Putamen (tissue), 1 donor: ENCODE measurements at regions not wholly inside any gene's neighbourhood (a gene's known extent, or its start where the extent isn't known, plus 50 kb on each side); places are given as distances from the start of the nearest gene placed in this dataset.

ENCODE experiments used
- DNase-seq: peaks from one replicate; pipeline ENCODE4 v3.0.0-alpha.2; 2016; ENCODE audit warnings: low spot score

GRCh38 chr6:140062043-140063020 lies 687.9 kb upstream of the CITED2 start:
- no peak for DNase-seq

DNA sequence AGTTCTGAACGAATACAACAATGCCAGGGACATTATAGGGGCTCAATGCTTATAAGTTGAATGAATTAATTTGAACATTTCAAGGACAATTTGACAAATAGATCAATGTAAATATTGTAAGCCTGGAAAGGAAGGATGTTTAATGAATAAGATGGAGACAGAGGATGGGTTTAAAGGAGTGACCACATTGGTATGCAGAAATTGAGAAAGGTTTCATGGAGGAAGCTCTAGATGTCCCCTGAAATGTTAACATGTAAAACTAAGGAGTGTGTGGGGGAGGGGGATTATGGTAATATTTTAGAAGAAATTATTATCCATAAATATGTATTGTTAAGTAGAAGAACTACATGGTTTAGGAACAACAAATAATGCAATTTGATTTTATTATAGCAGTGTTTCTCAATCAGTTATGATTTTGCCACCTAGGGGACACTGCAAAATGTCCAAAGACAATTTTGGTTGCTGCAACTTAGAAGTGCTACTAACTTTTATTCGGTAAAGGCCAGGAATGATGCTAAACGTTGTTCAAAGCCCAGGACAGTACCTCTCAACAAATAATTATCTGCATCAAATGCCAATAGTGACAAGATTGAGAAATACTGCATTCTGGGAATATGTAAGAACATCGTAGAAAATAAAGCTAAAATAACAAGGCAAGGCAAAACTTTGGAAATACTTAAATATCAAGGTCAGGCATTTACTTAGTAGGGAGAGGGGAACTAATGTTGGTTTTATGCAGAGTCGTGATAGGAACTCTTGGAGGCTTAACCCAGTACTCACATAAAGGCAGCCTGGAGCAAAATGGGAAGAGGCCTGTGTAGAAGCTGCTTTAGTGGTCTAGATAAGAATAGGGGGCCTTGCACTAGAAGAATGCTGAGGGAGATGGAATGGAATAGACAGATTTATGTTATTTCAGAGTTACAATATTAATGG lies 686.9 kb upstream of the CITED2 start:
- no peak for DNase-seq

GRCh38 chr6:140059947-140060346 lies 685.5 kb upstream of the CITED2 start:
- DNase-seq = no peak

GRCh38 chr6:140058863-140059262 lies 684.4 kb upstream of the CITED2 start:
- DNase-seq = no peak

DNA sequence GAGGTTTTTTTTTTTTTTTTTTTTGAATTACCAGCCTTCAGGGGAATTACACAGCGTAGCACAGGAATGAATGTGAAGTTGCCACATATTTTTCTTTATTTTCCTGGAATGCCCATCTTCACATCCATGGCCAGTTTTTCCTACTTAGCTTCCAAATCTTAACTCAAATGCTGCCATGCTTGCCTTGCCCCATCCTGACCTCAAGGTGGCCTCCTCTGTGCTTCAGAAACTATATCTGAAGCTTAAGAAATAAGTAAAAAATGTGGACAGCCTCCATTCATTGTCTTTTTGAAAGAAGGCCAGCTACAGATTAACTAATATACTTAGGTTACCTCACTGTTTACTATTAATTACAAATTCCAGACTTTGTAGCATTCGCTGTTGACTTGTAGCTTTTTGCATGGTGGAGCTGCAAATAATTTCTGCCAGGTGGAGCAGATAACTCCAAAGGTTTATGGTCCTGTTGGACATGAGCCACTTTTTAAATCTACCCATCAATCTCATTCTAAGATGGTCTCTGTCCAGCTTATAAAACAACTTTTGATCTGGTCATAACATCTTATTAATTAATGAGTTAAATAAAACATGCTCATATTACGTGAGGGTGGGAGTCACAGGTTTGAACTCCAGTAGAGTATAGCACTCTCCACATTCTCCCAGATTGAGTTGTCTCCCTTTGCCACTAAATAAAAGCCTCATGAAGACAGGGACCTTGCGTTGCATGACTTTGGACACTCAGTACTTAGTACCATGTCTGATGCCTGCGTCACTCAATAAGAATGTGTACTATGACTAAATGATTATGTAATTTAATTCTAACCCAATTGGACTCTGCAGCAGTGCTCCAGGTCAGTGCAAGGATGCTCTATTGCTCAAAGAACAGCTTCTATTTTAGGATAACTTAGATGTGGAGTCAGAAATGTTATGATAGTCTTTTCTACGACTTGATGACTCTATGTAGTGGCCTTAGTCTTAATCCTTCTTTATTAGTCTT lies 678.6 kb upstream of the CITED2 start:
- no peak for DNase-seq

DNA sequence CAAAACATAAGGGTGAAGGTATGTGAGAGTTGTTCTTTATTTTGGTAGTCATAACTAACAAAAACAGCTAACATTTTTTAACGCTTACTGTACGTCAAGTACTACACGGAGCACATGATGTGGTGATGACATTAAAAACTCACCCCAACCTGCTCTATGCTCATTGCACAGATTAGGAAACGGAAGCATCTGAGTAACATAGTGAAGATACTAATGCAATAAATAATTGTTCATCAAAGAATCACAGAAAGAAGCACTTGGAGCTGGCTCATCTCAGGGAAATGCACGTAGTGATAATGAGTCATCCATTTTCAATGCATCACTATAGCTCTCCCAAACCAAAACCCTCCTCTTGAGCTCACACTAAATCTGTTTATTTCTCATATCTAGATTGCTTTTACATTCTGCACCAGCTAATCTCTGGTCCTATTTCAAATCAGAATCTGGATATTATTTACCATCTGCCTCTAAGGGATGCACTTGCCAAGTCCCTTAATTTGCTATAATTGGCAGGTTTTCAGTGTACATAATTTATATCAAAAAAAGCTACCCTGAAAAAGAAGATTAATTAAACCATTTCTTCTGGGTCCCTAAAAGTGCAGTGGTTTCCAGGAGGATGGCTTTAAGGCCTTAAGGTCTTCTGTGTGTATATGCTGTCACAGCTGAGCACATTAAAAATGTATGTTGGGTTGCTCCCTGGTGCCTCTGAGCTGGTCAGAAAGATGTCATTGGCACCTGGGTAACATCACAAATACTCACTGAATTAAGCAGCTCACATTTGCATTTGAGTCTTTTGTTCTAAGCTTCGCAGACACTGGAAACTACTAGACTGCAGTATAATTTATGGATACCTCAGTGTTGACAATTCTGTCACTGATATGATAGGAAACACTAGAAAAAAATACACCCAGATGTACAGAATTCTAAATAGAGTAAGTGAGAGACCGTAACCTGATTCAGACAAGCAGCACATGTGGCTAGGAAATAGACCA lies 677.4 kb upstream of the CITED2 start:
- DNase-seq = no peak

DNA sequence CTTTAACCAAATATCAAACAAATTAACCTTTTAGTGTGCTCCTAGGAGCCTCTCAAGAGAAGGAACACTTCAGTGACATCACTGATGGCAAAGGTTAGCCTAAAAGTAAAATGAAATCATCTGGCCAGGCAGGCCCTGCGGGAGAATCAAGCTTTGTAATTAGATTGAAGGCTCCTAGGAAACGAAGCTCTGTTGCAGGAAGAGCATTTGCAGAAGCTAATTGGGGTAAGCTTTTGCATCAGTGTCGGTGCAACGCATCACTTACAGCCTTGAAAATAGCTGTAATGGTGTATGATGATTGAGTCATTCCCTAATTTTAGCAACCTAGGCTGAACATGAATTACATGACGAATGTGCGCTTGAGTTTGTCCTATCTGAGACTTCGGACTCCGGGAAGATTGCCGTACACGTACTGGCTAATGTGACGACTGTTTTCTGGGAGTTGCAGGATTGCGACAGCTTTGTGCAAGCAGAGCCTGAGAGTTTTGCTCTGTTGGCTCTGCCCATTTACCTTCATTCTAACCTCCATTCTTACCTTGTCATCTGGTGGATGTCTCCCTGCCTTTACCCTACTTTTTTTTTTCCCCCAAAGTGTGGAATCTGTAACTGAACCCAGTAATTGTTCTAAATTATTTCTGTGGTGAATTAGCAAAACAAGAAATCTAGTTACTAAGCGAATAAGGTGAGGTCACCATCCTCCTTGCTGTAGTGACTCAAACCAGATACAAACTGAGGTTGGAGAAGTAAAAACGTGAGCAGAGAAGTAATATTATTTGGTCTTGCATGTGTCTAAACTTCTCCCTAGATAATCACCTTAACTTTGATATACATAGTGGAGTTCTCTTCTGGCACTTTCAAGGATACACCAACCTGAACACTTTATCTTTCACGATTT lies 675.9 kb upstream of the CITED2 start:
- DNase-seq = peak; percentile 43

DNA sequence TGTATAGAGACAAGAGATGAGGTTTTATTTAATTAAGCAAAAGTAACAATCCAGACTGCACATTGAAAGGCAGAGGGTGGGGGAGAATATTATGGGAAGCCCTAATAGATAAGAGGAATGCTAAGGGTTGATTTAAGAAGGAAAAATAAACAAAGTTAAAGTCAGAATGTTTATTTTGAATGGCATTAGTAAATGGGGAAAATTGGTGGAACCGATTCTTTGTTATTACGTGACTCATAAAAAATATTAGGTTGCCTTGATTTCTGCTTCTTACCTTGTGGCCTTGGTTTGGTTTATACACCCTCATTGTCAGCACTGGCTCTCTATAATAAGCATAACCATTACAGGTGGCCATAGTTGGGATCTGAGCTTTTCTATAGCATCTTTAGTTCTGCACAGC lies 674.8 kb upstream of the CITED2 start:
- DNase-seq = no peak

DNA sequence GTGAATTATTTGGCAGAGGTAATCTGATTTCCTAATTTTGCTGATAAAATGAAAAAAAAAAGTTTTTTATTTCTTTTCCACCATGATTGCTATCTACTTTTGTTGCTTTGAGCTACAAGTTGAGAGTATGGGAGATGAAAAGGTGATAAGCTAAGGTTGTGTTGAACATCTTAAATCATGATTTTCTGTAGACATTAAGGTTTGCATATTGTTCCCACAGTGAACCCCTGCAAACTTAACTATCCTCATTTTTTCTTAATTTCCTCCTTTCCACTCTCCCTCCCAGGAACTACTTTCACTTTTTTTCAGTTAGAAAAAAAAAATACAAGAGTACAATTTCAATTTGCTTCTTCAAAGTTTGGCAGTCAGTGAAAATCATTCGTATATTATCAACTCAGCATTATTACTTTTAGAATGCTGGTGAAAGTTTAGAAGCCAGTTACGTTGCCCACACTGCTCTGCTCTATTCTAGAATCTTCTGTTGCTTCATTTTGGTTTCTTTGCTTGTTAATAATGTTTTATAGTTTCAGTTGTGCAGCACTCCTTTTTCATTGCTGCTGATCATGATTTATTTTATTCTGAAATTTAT lies 673.8 kb upstream of the CITED2 start:
- no peak for DNase-seq

DNA sequence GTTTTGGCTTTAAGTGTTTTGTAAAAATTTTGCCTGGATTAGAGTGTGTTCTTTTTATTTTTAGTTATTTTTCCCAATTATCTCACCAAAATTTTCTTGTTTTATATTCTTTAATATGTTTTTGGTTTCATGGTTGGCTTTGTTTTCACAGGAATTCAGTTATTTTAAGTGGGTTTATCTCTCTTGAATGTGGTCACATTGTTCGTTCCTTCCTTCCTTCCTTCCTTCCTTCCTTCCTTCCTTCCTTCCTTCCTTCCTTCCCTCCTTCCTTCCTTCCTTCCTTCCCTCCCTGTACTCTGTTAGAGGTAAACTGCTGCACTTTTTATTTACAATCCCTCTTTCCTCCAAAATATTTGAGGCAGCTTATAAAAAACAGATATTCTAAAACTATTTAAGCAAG lies 672.9 kb upstream of the CITED2 start:
- no peak for DNase-seq

DNA sequence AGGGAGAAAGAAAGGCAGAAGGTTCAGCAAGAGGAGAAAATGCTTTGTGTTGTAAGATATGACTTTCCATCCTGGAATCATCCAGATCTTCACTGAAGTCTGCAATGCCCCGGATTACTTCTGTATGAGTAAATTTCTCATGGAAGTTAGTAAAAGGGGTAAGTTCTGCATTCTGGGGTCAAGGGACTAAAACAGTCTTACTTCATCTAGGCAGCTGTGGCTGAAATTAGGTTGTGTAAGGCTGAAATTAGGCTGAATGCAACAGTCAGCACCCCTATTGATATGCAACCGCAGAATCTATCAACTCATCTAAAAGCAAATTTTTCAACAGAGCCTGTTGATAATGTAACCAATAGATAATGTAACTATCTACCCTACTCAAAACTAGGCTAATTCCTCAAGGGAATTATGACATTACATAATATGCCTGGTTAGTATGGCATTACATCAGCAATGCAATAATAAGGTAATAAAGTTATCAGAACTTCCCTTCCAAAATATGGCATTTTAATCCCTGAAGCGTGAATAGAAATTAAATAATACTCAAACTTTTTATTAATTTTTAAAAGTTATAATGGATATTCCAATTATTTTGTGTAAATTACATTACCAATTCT lies 671.7 kb upstream of the CITED2 start:
- no peak for DNase-seq

- no peak for DNase-seq
Measured at GRCh38 chr6:140045116-140045515, 670.7 kb upstream of the CITED2 start.

GRCh38 chr6:140044626-140045025 lies 670.2 kb upstream of the CITED2 start:
- DNase-seq = no peak

DNA sequence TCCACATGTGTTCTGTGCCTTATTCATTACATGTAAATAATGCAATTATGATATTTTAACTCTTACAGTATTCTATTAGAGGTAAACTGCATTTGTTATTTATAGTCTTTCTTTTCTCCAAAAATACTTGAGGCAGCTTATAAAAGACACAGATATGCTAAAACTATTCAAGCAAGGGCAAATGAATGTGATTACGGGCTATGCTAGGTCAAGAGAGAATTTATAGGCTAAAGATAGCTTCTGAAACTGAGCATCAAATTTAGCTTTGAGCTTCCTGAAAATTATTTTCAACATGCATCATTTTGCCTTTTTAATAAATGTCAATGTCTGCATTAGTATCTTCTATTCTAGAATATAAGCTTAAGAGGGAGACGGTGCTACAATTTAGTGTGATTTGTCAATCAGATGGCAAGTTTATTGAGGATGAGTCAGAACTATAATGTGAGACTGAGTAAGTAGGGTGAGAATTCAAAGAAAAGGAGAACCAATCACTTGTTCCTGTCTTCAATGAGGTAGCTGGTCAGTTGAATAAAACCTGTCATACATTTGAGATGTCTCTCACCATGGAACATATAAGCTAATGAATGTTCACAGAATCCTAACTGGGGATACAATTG lies 669.4 kb upstream of the CITED2 start:
- peak; percentile 37 for DNase-seq

GRCh38 chr6:140043357-140043756 lies 668.9 kb upstream of the CITED2 start:
- no peak for DNase-seq

- DNase-seq = peak; percentile 71
Measured at GRCh38 chr6:140041571-140042332, 667.3 kb upstream of the CITED2 start.

GRCh38 chr6:140041056-140041455 lies 666.6 kb upstream of the CITED2 start:
- DNase-seq = no peak
